ENCODE measurements at regions not wholly inside any gene's neighbourhood (a gene's known extent, or its start where the extent isn't known, plus 50 kb on each side); places are given as distances from the start of the nearest gene placed in this dataset.
A peak's percentile ranks its signal among the peaks of the same experiment; 100 is the strongest.

DNA sequence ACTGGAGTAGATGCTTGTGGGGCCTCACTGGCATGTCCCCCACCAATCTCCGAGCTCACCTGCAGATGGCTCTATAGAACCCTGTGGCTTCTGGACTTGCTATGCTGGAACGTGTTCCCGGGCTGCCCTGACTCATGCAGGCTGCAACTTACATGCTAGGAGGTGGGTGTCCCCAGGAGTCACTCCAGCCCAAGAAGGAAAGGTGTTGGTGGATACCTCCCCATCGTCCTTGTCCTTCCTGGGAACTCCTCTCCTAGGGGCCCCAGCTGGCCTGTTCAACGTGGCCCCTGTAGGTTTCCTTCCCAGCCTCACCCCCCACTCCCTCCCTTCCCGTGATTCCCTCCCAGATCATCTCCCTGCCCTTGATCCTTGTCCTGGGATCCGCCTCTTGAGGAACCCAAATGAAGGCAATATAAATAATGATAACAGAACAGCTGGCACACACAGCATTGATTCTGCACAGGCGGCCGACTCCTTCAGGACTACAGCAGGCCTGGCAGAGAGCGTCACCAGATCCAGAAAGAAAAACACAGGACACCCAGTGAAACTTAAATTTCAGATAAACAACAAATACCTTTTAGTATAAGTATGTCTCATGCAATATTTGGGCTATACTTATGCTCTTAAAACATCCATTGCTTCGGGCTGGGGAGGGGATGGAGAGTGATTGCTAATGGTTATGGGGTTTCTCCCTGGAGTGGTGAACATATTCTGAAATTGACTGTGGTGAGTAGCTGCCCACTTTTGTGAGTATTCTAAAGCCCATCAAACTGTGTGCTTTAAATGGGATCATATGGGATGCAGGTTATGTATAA lies 221.1 kb upstream of the GSE1 start:
- H3K27ac ChIP-seq = no peak overlapping the region
- no peak overlapping the region for H3K4me3 ChIP-seq
- no peaks in the 10 kb centered on the region for H3K27me3 ChIP-seq (ENCODE audit: low read depth)
- no peaks in the 10 kb centered on the region for H3K36me3 ChIP-seq
- peak; percentile 25 for DNase-seq
- ATAC-seq = no peak
- H3K4me1 ChIP-seq = peaks cover 34% of the 10 kb centered on the region
- intact Hi-C loops (cut with DNase I) = no loop called here
- TF ChIP-seq, protein P1, sequence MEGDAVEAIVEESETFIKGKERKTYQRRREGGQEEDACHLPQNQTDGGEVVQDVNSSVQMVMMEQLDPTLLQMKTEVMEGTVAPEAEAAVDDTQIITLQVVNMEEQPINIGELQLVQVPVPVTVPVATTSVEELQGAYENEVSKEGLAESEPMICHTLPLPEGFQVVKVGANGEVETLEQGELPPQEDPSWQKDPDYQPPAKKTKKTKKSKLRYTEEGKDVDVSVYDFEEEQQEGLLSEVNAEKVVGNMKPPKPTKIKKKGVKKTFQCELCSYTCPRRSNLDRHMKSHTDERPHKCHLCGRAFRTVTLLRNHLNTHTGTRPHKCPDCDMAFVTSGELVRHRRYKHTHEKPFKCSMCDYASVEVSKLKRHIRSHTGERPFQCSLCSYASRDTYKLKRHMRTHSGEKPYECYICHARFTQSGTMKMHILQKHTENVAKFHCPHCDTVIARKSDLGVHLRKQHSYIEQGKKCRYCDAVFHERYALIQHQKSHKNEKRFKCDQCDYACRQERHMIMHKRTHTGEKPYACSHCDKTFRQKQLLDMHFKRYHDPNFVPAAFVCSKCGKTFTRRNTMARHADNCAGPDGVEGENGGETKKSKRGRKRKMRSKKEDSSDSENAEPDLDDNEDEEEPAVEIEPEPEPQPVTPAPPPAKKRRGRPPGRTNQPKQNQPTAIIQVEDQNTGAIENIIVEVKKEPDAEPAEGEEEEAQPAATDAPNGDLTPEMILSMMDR (IDR thresholded peaks at IDR 0.05) = no peak
- no peaks in the 10 kb centered on the region for H3K9me3 ChIP-seq

DNA sequence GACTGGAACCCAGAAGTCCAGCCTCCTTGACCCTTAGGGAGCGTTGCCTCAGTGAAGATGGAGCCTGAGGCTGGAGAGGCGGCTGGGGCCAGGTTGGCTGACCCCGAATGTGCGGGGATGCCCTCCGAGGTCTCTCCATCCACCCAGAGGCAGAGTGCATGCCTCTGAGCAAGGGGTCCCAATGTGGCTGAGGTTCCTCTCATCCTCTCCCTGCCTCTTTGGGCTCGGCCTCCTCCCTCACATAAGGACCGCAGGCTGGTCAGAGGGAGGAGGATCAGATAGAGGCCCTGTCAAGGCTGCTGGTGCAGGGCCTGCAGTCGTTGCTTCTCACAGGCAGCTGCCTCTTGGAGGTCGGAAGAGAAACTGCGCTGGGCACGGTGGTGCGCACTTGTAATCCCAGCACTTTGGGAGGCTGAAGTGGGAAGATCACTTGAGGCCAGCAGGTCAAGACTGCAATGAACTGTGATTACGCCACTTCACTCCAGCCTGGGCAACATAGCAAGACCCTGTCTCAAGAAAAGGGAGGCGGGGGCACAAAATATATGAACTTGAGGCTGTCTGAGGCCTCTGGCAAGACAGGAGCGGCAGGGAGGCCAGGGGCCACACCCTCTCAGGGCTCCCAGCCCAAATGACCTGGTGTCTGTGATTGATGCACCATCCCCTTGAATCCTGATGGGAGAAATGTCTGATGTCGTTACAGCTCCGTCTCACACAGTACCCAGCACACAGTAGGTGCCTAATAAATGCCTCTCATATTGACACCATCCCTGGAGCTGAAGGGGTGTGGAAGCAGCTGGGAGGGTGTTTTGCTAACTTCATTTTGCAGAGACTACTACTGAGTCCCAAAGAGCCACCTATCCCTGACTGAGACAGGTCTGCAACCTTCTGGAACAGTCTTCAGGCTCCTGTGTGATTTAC lies 220.1 kb upstream of the GSE1 start:
- DNase-seq = peak; percentile 34
- no peaks in the 10 kb centered on the region for H3K9me3 ChIP-seq

GRCh38 chr16:85393674-85394451 lies 219.3 kb upstream of the GSE1 start:
- DNase-seq (peak; percentile 80), ATAC-seq (peak; percentile 56 to 69)
- no peaks in the 10 kb centered on the region for H3K36me3 ChIP-seq
- no peaks in the 10 kb centered on the region for H3K27me3 ChIP-seq (ENCODE audit: low read depth)
- peaks cover 34% of the 10 kb centered on the region for H3K4me1 ChIP-seq
- no peak overlapping the region for H3K4me3 ChIP-seq
- TF ChIP-seq, protein P1 (IDR thresholded peaks at IDR 0.05) = peak; percentile 84
- no peak overlapping the region for H3K27ac ChIP-seq
- no peaks in the 10 kb centered on the region for H3K9me3 ChIP-seq
- intact Hi-C loops (cut with DNase I) = no loop called here

More for the DNA sequence above, 220.1 kb upstream of the GSE1 start:
- Histone ChIP-seq H3K4me1 (peaks cover 34% of the 10 kb centered on the region), H3K4me3 (no peak overlapping the region), H3K27me3 (ENCODE audit: low read depth) (no peaks in the 10 kb centered on the region), H3K36me3 (no peaks in the 10 kb centered on the region), H3K27ac (no peak overlapping the region)
- ATAC-seq = no peak
- TF ChIP-seq, protein P1 (IDR thresholded peaks at IDR 0.05) = no peak
- intact Hi-C loops (cut with DNase I) = no loop called here

- intact Hi-C loops (cut with DNase I) = no loop called here
- TF ChIP-seq, protein P1 (IDR thresholded peaks at IDR 0.05) = no peak
Measured at GRCh38 chr16:85394456-85395206, 218.5 kb upstream of the GSE1 start.

More at GRCh38 chr16:85394456-85395206, 218.5 kb upstream of the GSE1 start:
- H3K4me3 ChIP-seq = no peak overlapping the region
- H3K4me1 ChIP-seq = peaks cover 34% of the 10 kb centered on the region
- no peaks in the 10 kb centered on the region for H3K36me3 ChIP-seq
- ATAC-seq (no peak), DNase-seq (peak; percentile 35)
- no peaks in the 10 kb centered on the region for H3K9me3 ChIP-seq
- no peaks in the 10 kb centered on the region for H3K27me3 ChIP-seq (ENCODE audit: low read depth)
- H3K27ac ChIP-seq = no peak overlapping the region

Data from lower lobe of right lung (tissue), 2 donors.